A673 (cell line): ENCODE measurements at regions not wholly inside any gene's neighbourhood (a gene's known extent, or its start where the extent isn't known, plus 50 kb on each side); places are given as distances from the start of the nearest gene placed in this dataset.

Experiments
- BruUV-seq: library from RNA; stranded (reverse); fragments of 400-500 nt; replicated peaks from 2 replicates; lab custom pipeline; 2021; lab: Mats Ljungman, UMichigan
- CTCF ChIA-PET: fragments of 300-600 bp; sonication (Branson Sonifier 250); formaldehyde crosslinking; loops from one replicate; lab custom pipeline; 2022; ENCODE audit warnings: antibody characterized with exemption; lab: Charles Lee
- POLR2A ChIA-PET: fragments of 300-600 bp; sonication (Branson Sonifier 250); formaldehyde crosslinking; loops from one replicate; lab custom pipeline; 2022; ENCODE audit warnings: antibody characterized with exemption; ENCODE audit not compliant: low non-redundant PET; lab: Charles Lee
- DNase-seq: peaks from one replicate; pipeline ENCODE4 v3.0.0-alpha.2; 2015; ENCODE audit warnings: low spot score
- H3K27ac ChIP-seq: fragments of 200-600 bp; sonication (generic); 2 replicates; pipeline ENCODE4 v1.5.1; 2016; ENCODE audit warnings: mixed run types, low read depth, mild to moderate bottlenecking, mixed read lengths, antibody characterized with exemption, low read length; ENCODE audit not compliant: poor library complexity, severe bottlenecking
- H3K27me3 ChIP-seq: fragments of 200-600 bp; sonication (generic); replicated peaks from 2 replicates; pipeline ENCODE4 v1.6.1; 2017; ENCODE audit warnings: mixed run types, low read depth, mild to moderate bottlenecking, mixed read lengths, antibody characterized with exemption, low read length; ENCODE audit not compliant: insufficient read depth, poor library complexity
- H3K36me3 ChIP-seq: fragments of 200-600 bp; sonication (generic); 2 replicates; pipeline ENCODE4 v1.6.1; 2016; ENCODE audit warnings: mixed run types, mild to moderate bottlenecking, mixed read lengths, antibody characterized with exemption, low read length; ENCODE audit not compliant: insufficient read depth, poor library complexity, severe bottlenecking
- H3K4me1 ChIP-seq: fragments of 200-600 bp; sonication (generic); 2 replicates; pipeline ENCODE4 v1.6.1; 2017; ENCODE audit warnings: mixed run types, mild to moderate bottlenecking, mixed read lengths, antibody characterized with exemption, low read length; ENCODE audit not compliant: insufficient read depth, poor library complexity, severe bottlenecking
- H3K4me3 ChIP-seq: fragments of 200-600 bp; sonication (generic); 2 replicates; pipeline ENCODE4 v1.5.1; 2016; ENCODE audit warnings: low read depth, mixed run types, mild to moderate bottlenecking, mixed read lengths, low read length; ENCODE audit not compliant: poor library complexity, severe bottlenecking
- H3K9me3 ChIP-seq: fragments of 200-600 bp; sonication (generic); 2 replicates; pipeline ENCODE4 v1.6.1; 2016; ENCODE audit warnings: mixed run types, low read depth, mild to moderate bottlenecking, mixed read lengths, antibody characterized with exemption, low read length; ENCODE audit not compliant: poor library complexity, severe bottlenecking
- EZH2 ChIP-seq: fragments of 200-600 bp; sonication (generic); IDR thresholded peaks from 2 replicates; pipeline ENCODE4 v1.6.1; 2017; ENCODE audit warnings: borderline replicate concordance, low read depth, mild to moderate bottlenecking, mixed read lengths, antibody characterized with exemption, low read length; ENCODE audit not compliant: poor library complexity, severe bottlenecking
- intact Hi-C: fragments of 100-400 bp; cut with micrococcal nuclease; formaldehyde crosslinking; loops from one replicate; pipeline ENCODE4 v1.10.0; 2022; ENCODE audit not compliant: unreplicated experiment
- TF ChIP-seq, protein P1 (sequence below): fragments of 300-800, 200-600 bp; sonication (generic); conservative IDR thresholded peaks from 2 replicates; pipeline ENCODE4 v1.5.1; 2017; ENCODE audit warnings: low read depth, mild to moderate bottlenecking, antibody characterized with exemption, low read length, moderate library complexity, mixed read lengths

DNA sequence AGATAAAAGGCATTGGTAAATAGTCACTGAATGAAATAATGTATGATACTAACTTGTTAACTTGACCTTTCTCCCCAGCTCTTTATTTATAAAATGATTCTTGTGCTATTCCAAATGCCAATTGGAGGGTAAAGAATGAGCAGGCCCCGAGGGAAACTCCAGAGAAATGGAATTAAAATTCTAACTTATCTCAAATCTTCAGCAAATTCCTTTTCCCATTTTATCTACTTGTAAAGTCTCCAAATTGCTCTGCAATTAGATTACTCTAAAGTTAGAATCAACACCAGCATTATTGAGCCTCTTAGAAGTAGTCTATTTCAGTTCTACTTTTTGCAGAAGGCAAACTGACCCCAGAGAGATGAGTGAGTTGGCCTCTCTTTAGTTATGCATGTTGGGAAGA is 165.9 kb upstream of the PREP start:
- BruUV-seq, result no TSS peak

DNA sequence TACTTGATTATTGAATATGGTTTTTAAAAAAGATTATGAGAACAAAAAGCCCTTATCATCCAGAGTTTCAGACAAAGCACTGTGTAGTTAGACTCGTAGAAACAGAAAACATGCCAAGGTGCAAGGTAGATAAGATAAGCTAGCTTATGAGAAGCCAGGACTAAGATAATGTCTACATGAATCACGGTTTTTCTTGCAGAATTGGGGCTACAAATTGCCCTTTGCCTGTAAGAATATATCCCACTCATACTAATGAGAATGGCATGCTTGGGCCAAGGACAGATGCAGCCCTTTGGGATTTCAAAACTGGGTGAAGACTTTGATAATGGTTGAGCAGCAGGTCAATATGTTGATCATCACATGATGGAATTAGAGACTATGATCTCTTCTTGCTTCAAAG is 165.3 kb upstream of the PREP start:
- H3K27ac ChIP-seq, result no peak overlapping the region
- H3K4me3 ChIP-seq, result no peak overlapping the region
- intact Hi-C loops, result no loop called here
- POLR2A ChIA-PET, result no interaction called here
- H3K36me3 ChIP-seq, result no peaks in the 10 kb centered on the region
- CTCF ChIA-PET, result no interaction called here
- no TSS peak for BruUV-seq
- H3K9me3 ChIP-seq, result no peaks in the 10 kb centered on the region
- no peaks in the 10 kb centered on the region for H3K4me1 ChIP-seq
- TF ChIP-seq, protein P1, sequence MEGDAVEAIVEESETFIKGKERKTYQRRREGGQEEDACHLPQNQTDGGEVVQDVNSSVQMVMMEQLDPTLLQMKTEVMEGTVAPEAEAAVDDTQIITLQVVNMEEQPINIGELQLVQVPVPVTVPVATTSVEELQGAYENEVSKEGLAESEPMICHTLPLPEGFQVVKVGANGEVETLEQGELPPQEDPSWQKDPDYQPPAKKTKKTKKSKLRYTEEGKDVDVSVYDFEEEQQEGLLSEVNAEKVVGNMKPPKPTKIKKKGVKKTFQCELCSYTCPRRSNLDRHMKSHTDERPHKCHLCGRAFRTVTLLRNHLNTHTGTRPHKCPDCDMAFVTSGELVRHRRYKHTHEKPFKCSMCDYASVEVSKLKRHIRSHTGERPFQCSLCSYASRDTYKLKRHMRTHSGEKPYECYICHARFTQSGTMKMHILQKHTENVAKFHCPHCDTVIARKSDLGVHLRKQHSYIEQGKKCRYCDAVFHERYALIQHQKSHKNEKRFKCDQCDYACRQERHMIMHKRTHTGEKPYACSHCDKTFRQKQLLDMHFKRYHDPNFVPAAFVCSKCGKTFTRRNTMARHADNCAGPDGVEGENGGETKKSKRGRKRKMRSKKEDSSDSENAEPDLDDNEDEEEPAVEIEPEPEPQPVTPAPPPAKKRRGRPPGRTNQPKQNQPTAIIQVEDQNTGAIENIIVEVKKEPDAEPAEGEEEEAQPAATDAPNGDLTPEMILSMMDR, result no peak
- TF ChIP-seq EZH2, result no peak
- no peak for DNase-seq
- peaks cover 2% of the 10 kb centered on the region for H3K27me3 ChIP-seq

More for the DNA sequence above, 165.9 kb upstream of the PREP start:
- Histone ChIP-seq H3K9me3 (no peaks in the 10 kb centered on the region), H3K27me3 (peaks cover 5% of the 10 kb centered on the region), H3K36me3 (no peaks in the 10 kb centered on the region), H3K4me3 (no peak overlapping the region), H3K4me1 (no peaks in the 10 kb centered on the region), H3K27ac (no peak overlapping the region)
- intact Hi-C loops, result no loop called here
- CTCF ChIA-PET, result no interaction called here
- POLR2A ChIA-PET, result no interaction called here
- TF ChIP-seq, protein P1, result no peak
- TF ChIP-seq EZH2, result no peak
- DNase-seq, result no peak

DNA sequence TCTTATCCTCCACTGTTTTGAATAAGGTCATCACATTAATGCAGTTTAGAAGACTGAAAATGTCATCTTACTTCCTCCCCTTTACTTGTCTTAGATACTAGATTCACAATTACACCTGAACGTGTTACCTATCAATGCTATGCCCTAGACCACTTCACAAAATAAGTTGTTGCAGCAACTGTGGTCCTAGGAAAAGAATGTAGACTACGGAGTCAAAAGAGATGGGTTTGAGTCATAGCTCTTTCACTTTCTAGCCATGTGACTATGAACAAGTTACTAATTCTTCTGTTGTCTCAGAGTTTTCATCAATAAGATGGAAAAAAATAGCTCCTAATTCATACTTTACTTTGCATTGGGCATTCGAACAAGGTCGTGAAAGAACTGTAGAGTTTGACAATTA is 164.3 kb upstream of the PREP start:
- CTCF ChIA-PET, result no interaction called here
- POLR2A ChIA-PET, result interaction anchor here (0.6 kb wide), 1 partner anchor 43 kb away, joined by 4 read pairs; no protein-coding TSS in a partner anchor
- Histone ChIP-seq H3K4me3 (no peak overlapping the region), H3K9me3 (no peaks in the 10 kb centered on the region), H3K36me3 (no peaks in the 10 kb centered on the region), H3K27me3 (peaks cover 2% of the 10 kb centered on the region), H3K4me1 (no peaks in the 10 kb centered on the region), H3K27ac (no peak overlapping the region)
- TF ChIP-seq, protein P1, result no peak
- no peak for TF ChIP-seq EZH2
- no TSS peak for BruUV-seq
- intact Hi-C loops, result no loop called here
- DNase-seq, result no peak
